H1 (cell line): ENCODE measurements at regions not wholly inside any gene's neighbourhood (a gene's known extent, or its start where the extent isn't known, plus 50 kb on each side); places are given as distances from the start of the nearest gene placed in this dataset.

Experiments used
- CTCF ChIA-PET: fragments of 300-600 bp; sonication (Branson Sonifier 250); formaldehyde crosslinking; loops from one replicate; lab custom pipeline; 2021; ENCODE audit not compliant: partially characterized antibody; lab: Charles Lee
- POLR2A ChIA-PET: fragments of 300-600 bp; sonication (Branson Sonifier 250); formaldehyde crosslinking; loops from one replicate; lab custom pipeline; 2021; ENCODE audit warnings: inconsistent platforms; ENCODE audit not compliant: partially characterized antibody; lab: Charles Lee
- DNase-seq, 2 experiments: peaks; one replicate each; pipeline versions ENCODE4 v3.0.0 to v3.0.0-alpha.2; 2010 to 2022; ENCODE audit warnings: low spot score in 2 of 2, low read depth in 1 of 2, mixed read lengths in 1 of 2
- FAIRE-seq: peaks from 2 replicates; lab custom pipeline; 2011; peaks lifted over from hg19 to GRCh38; lab: Jason Lieb, UNC
- H2AFZ ChIP-seq: 2 replicates; pipeline ENCODE4 v1.8.1; 2012; ENCODE audit warnings: low read length, inconsistent platforms
- H2AK5ac ChIP-seq: 2 replicates; pipeline ENCODE4 v1.6.1; 2013; ENCODE audit warnings: low read depth, low read length
- H2BK120ac ChIP-seq: replicated peaks from 2 replicates; pipeline ENCODE3; 2013; ENCODE audit warnings: low read depth, low read length, inconsistent platforms
- H2BK12ac ChIP-seq: 2 replicates; pipeline ENCODE4 v1.6.1; 2013; ENCODE audit warnings: low read depth, low read length
- H2BK15ac ChIP-seq: 2 replicates; pipeline ENCODE4 v1.6.1; 2013; ENCODE audit warnings: low read length
- H2BK20ac ChIP-seq: 2 replicates; pipeline ENCODE4 v1.6.1; 2013; ENCODE audit warnings: low read length
- H2BK5ac ChIP-seq: 2 replicates; pipeline ENCODE4 v1.6.1; 2013; ENCODE audit warnings: low read depth, low read length
- H3K14ac ChIP-seq: 2 replicates; pipeline ENCODE4 v1.6.1; 2013; ENCODE audit warnings: inconsistent platforms; ENCODE audit not compliant: insufficient read length
- H3K18ac ChIP-seq: 2 replicates; pipeline ENCODE4 v1.6.1; 2013; ENCODE audit warnings: low read length; ENCODE audit errors: extremely low read depth
- H3K23ac ChIP-seq: 2 replicates; pipeline ENCODE4 v1.6.1; 2013; ENCODE audit warnings: inconsistent platforms; ENCODE audit not compliant: insufficient read length
- H3K23me2 ChIP-seq: 2 replicates; pipeline ENCODE4 v1.6.1; 2013; ENCODE audit warnings: low read depth, low read length
- H3K27ac ChIP-seq: 2 replicates; pipeline ENCODE4 v1.6.1; 2011; ENCODE audit warnings: low read depth, low read length, inconsistent platforms
- H3K27me3 ChIP-seq, 4 experiments: replicated peaks in 1 of 4; 1 replicate in 1 of 4; 2 replicates in 3 of 4; pipeline versions ENCODE4 v1.6.1 to v1.8.1; 2011 to 2013; ENCODE audit warnings: low read length in 3 of 4, mild to moderate bottlenecking in 3 of 4, inconsistent platforms in 2 of 4, mixed read lengths in 2 of 4, moderate library complexity in 1 of 4; ENCODE audit not compliant: control insufficient read depth in 3 of 4, insufficient read depth in 3 of 4; ENCODE audit errors: extremely low read depth in 1 of 4
- H3K36me3 ChIP-seq, 4 experiments: 2 replicates each; pipeline versions ENCODE4 v1.6.1 to v1.8.1; 2011 to 2013; ENCODE audit warnings: mild to moderate bottlenecking in 4 of 4, low read length in 3 of 4, moderate library complexity in 2 of 4, control low read depth in 1 of 4, inconsistent platforms in 1 of 4; ENCODE audit not compliant: insufficient read depth in 4 of 4, control insufficient read depth in 2 of 4
- H3K4ac ChIP-seq: replicated peaks from 2 replicates; pipeline ENCODE3; 2013; ENCODE audit warnings: low read length, low read depth, mixed read lengths, inconsistent platforms; ENCODE audit not compliant: insufficient read length
- H3K4me1 ChIP-seq, 4 experiments: replicated peaks in 1 of 4; 1 replicate in 1 of 4; 2 replicates in 3 of 4; pipeline versions ENCODE4 v1.6.1 to v1.8.1; 2011 to 2013; ENCODE audit warnings: low read length in 3 of 4, inconsistent platforms in 2 of 4, mixed read lengths in 1 of 4; ENCODE audit not compliant: insufficient read depth in 4 of 4, control insufficient read depth in 3 of 4
- H3K4me2 ChIP-seq, 2 experiments: 2 replicates each; pipeline versions ENCODE4 v1.6.1 to v1.8.1; 2011 to 2013; ENCODE audit warnings: low read depth in 2 of 2, low read length in 2 of 2, control low read depth in 1 of 2, inconsistent platforms in 1 of 2, mild to moderate bottlenecking in 1 of 2; ENCODE audit not compliant: insufficient read depth in 1 of 2
- H3K4me3 ChIP-seq, 4 experiments: fragments of 200-600, 300-600 bp in 1 of 4; sonication (generic), shearing (Covaris generic), sonication (Bioruptor Twin) in 1 of 4; 2 replicates each; pipeline versions ENCODE4 v1.5.1 to v1.8.1; 2011 to 2016; ENCODE audit warnings: low read length in 4 of 4, low read depth in 3 of 4, control low read depth in 2 of 4, inconsistent platforms in 2 of 4, mild to moderate bottlenecking in 2 of 4, mixed read lengths in 1 of 4, moderate library complexity in 1 of 4; ENCODE audit not compliant: insufficient read depth in 2 of 4; ENCODE audit errors: extremely low read depth in 1 of 4
- H3K56ac ChIP-seq: replicated peaks from 2 replicates; pipeline ENCODE3; 2013; ENCODE audit warnings: low read depth, mild to moderate bottlenecking, mixed read lengths, low read length, inconsistent platforms; ENCODE audit not compliant: insufficient read length
- H3K79me1 ChIP-seq: 2 replicates; pipeline ENCODE4 v1.6.1; 2013; ENCODE audit warnings: low read depth, low read length, control low read depth
- H3K79me2 ChIP-seq, 2 experiments: 2 replicates each; pipeline versions ENCODE4 v1.6.1 to v1.8.1; 2012 to 2013; ENCODE audit warnings: low read length in 2 of 2, mild to moderate bottlenecking in 2 of 2, inconsistent platforms in 1 of 2; ENCODE audit not compliant: insufficient read depth in 2 of 2, control insufficient read depth in 1 of 2
- H3K9ac ChIP-seq, 4 experiments: replicated peaks in 1 of 4; 1 replicate in 1 of 4; 2 replicates in 3 of 4; pipeline versions ENCODE4 v1.6.1 to v1.8.1; 2011 to 2013; ENCODE audit warnings: low read depth in 3 of 4, low read length in 3 of 4, control low read depth in 2 of 4, mild to moderate bottlenecking in 2 of 4, moderate library complexity in 2 of 4, inconsistent platforms in 1 of 4; ENCODE audit errors: extremely low read depth in 1 of 4
- H3K9me3 ChIP-seq, 2 experiments: 2 replicates each; pipeline versions ENCODE4 v1.6.1 to v1.8.1; 2012 to 2013; ENCODE audit warnings: mild to moderate bottlenecking in 2 of 2, moderate library complexity in 2 of 2, control low read depth in 1 of 2, inconsistent platforms in 1 of 2, low read depth in 1 of 2, low read length in 1 of 2, mixed read lengths in 1 of 2; ENCODE audit not compliant: insufficient read depth in 2 of 2
- H4K20me1 ChIP-seq, 2 experiments: replicated peaks in 1 of 2; 2 replicates each; pipeline versions ENCODE3 to v1.8.1; 2011 to 2013; ENCODE audit warnings: inconsistent platforms in 2 of 2, low read length in 2 of 2, mild to moderate bottlenecking in 1 of 2; ENCODE audit not compliant: insufficient read depth in 2 of 2, control insufficient read depth in 1 of 2
- H4K5ac ChIP-seq: 2 replicates; pipeline ENCODE4 v1.6.1; 2013; ENCODE audit warnings: low read length, low read depth, mixed read lengths, inconsistent platforms; ENCODE audit not compliant: insufficient read length
- H4K8ac ChIP-seq: 2 replicates; pipeline ENCODE4 v1.8.0; 2013; ENCODE audit warnings: mild to moderate bottlenecking, moderate library complexity, low read length, inconsistent platforms; ENCODE audit not compliant: insufficient read depth; ENCODE audit errors: extremely low read depth
- H4K91ac ChIP-seq: replicated peaks from 2 replicates; pipeline ENCODE3; 2013; ENCODE audit warnings: low read length, mixed read lengths, inconsistent platforms; ENCODE audit not compliant: insufficient read length
- ATF3 ChIP-seq: IDR thresholded peaks from 2 replicates; pipeline ENCODE4 v1.6.1; 2011; ENCODE audit warnings: low read depth, mild to moderate bottlenecking, low read length; ENCODE audit not compliant: insufficient read depth
- BRCA1 ChIP-seq: IDR thresholded peaks from 2 replicates; pipeline ENCODE4 v1.6.1; 2012; ENCODE audit warnings: low read depth, low read length, improper control_type of control experiment
- CBX5 ChIP-seq: fragments of 300-800, 300-1000 bp; sonication (generic); IDR thresholded peaks from 2 replicates; pipeline ENCODE4 v1.7.1; 2016; ENCODE audit warnings: antibody characterized with exemption, low read length, low read depth
- CTBP2 ChIP-seq: IDR thresholded peaks from 2 replicates; pipeline ENCODE4 v1.7.0; 2011; ENCODE audit warnings: borderline replicate concordance, mild to moderate bottlenecking, moderate library complexity, mixed read lengths, low read length; ENCODE audit not compliant: insufficient read depth, insufficient read length
- EP300 ChIP-seq, 2 experiments: IDR thresholded peaks; 1 replicate in 1 of 2; 2 replicates in 1 of 2; pipeline ENCODE4 v1.6.1; 2011 to 2012; ENCODE audit warnings: low read depth in 2 of 2, low read length in 2 of 2, mild to moderate bottlenecking in 2 of 2, borderline replicate concordance in 1 of 2, inconsistent platforms in 1 of 2, moderate library complexity in 1 of 2
- GABPA ChIP-seq: IDR thresholded peaks from 2 replicates; pipeline ENCODE4 v1.6.1; 2011; ENCODE audit warnings: mild to moderate bottlenecking, low read length, moderate library complexity, borderline replicate concordance; ENCODE audit not compliant: insufficient read depth
- RBBP5 ChIP-seq: IDR thresholded peaks from 2 replicates; pipeline ENCODE4 v1.7.1; 2012; ENCODE audit warnings: low read depth, mild to moderate bottlenecking, inconsistent platforms, low read length, moderate library complexity, borderline replicate concordance
- RFX5 ChIP-seq: IDR thresholded peaks from 2 replicates; pipeline ENCODE4 v1.6.1; 2011; ENCODE audit warnings: low read depth, low read length, improper control_type of control experiment, borderline replicate concordance
- SIRT6 ChIP-seq: IDR thresholded peaks from one replicate; pipeline ENCODE4 v1.7.1; 2012; ENCODE audit warnings: low read length, inconsistent platforms
- SIX5 ChIP-seq: IDR thresholded peaks from 2 replicates; pipeline ENCODE4 v1.6.1; 2011; ENCODE audit warnings: mild to moderate bottlenecking, low read depth, low read length
- TAF1 ChIP-seq: IDR thresholded peaks from 2 replicates; pipeline ENCODE4 v1.6.1; 2011; ENCODE audit warnings: mild to moderate bottlenecking, low read depth, low read length
- ZNF274 ChIP-seq: IDR thresholded peaks from 2 replicates; pipeline ENCODE4 v1.7.0; 2012; ENCODE audit warnings: low read length, borderline replicate concordance; ENCODE audit errors: extremely low read depth
- WGBS, 2 experiments: shearing (Covaris generic) in 1 of 2; methylation state at CpG; one replicate each; pipeline versions ENCODE4 v1.1.6 to v1.1.7; 2013 to 2015; ENCODE audit warnings: low lambda C conversion rate in 2 of 2, mixed read lengths in 2 of 2, inconsistent platforms in 1 of 2, low coverage in 1 of 2, missing lambda C conversion rate in 1 of 2; ENCODE audit not compliant: insufficient replicate concordance in 2 of 2, insufficient coverage in 1 of 2, insufficient read length in 1 of 2; ENCODE audit errors: extremely low coverage in 1 of 2, missing lambda C conversion rate in 1 of 2; 5-methylcytosine and 5-hydroxymethylcytosine counted together

- no peak overlapping the region for H4K91ac ChIP-seq
- FAIRE-seq (no peak), DNase-seq (no peak)
- H2AK5ac ChIP-seq, result no peak overlapping the region
- no peak overlapping the region for H4K5ac ChIP-seq
- H2BK20ac ChIP-seq, result no peak overlapping the region
- H3K4me3 ChIP-seq, result no peak overlapping the region
- H3K4ac ChIP-seq, result no peak overlapping the region
- no peak overlapping the region for H3K27ac ChIP-seq
- no peaks in the 10 kb centered on the region for H3K23me2 ChIP-seq
- H3K56ac ChIP-seq, result no peak overlapping the region
- H2AFZ ChIP-seq, result no peak overlapping the region
- no peaks in the 10 kb centered on the region for H3K79me1 ChIP-seq
- no peaks in the 10 kb centered on the region for H4K20me1 ChIP-seq
- H3K36me3 ChIP-seq, result no peaks in the 10 kb centered on the region
- H2BK12ac ChIP-seq, result no peak overlapping the region
- H3K4me2 ChIP-seq, result no peak overlapping the region
- H3K18ac ChIP-seq, result no peak overlapping the region
- WGBS, 2 experiments, result 81% methylated on average over 18 of the region's 19 CpGs; no CpG with 5 or more reads in 1 of the 2 experiments
- no peak overlapping the region for H3K14ac ChIP-seq
- POLR2A ChIA-PET, result no interaction called here
- H3K27me3 ChIP-seq, result no peaks in the 10 kb centered on the region
- peaks cover 0 to 4% of the 10 kb centered on the region in 2 experiments; a peak in 2 of 4 replicates for H3K9me3 ChIP-seq
- H2BK120ac ChIP-seq, result no peak overlapping the region
- CTCF ChIA-PET, result interaction anchor here (0.7 to 4.2 kb wide), 6 partner anchors 7 to 818 kb away, joined by 3 to 19 read pairs (median 3); no protein-coding TSS in a partner anchor
- H3K4me1 ChIP-seq, result no peaks in the 10 kb centered on the region
- H3K79me2 ChIP-seq, result no peaks in the 10 kb centered on the region
- no peak overlapping the region for H4K8ac ChIP-seq
- no peak overlapping the region for H2BK5ac ChIP-seq
- no peak overlapping the region for H2BK15ac ChIP-seq
- no peak overlapping the region for H3K23ac ChIP-seq
- H3K9ac ChIP-seq, result no peak overlapping the region
- TF ChIP-seq RFX5 (no peak), BRCA1 (no peak), CBX5 (no peak), ATF3 (no peak), SIX5 (no peak), GABPA (no peak), EP300 (IDR thresholded peaks at IDR 0.05; ENCODE audit: borderline replicate concordance in 1 of 2, low read depth in 2 of 2, low read length in 2 of 2) (no peak), TAF1 (no peak), SIRT6 (no peak), CTBP2 (no peak), ZNF274 (no peak), RBBP5 (no peak)
Observed at GRCh38 chr2:236335696-236336574, 71.7 kb upstream of the ASB18 start.
